ENCODE measurements at regions not wholly inside any gene's neighbourhood (a gene's known extent, or its start where the extent isn't known, plus 50 kb on each side); places are given as distances from the start of the nearest gene placed in this dataset.

GRCh38 chr4:3818371-3818770 lies 52.2 kb downstream of the ADRA2C start:
- no peak for DNase-seq (ENCODE audit: low spot score)

DNA sequence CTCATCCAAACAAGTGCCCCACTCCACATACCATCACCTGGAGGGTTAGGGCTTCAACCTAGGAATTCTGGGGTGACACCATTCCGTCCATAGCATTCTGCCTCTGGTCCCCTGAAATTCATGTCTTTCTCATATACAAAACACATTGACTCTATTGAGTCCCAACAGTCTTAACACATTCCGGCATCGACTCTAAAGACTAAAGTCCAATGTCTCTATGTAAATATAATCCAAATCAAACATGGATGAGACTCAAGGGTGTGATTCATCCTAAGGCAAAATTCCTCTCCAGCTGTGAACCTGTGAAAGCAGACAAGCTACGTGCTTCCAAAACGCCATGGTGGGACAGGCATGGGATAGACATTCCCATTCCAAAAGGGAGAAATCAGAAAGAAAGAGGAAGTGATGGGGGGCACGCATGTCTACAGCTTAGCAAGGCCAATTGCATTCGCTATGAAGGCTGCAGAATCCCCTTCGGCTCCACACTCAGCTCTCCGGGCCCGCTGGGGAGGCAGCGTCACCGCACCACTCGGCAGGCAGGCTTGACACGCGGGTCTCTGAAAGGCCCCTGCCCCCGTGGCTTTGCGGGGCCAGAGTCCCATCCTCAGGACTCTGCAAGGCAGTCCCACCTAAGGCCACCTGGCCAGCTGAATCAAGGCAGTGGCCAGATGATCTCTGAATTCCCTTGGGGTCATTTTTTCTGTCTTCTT lies 53.2 kb downstream of the ADRA2C start:
- DNase-seq (ENCODE audit: low spot score) = no peak

DNA sequence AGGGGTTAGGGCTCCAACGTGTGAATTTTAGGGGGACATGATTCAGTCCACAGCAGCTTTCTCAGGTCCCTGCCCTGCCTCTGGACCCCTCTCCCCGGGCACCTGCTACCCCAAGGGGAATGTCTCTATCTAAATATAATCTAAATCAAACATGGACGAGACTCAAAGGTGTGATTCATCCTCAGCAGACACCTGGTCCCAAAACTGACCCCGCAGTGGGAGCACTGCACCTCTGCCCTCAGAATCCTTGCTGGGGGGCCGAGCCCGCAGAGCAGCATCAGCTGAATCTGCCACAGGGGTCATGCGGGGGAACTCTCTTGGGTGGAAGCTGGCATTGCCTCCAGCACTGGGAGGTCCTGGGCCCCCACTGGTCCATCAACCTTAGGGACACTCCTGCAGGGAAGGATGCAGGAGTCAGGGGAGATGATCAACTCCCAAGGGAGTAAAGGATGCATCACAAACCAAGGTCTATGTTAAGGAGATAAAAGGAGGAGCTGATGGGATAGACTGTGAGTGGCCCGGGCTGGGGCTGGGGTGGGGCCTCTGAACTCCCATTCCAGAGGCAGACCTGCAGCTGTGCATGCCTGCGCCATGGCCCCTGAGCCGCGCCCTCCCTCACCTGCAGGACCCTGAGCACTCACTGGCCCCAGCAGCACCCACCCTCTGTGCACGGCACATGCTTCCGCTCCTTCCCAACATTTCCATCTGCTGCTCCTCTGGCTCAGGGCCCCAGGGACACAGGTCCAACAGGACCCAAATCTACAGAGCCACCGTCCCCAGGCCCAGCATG lies 54.0 kb downstream of the ADRA2C start:
- DNase-seq (ENCODE audit: low spot score) = no peak

DNA sequence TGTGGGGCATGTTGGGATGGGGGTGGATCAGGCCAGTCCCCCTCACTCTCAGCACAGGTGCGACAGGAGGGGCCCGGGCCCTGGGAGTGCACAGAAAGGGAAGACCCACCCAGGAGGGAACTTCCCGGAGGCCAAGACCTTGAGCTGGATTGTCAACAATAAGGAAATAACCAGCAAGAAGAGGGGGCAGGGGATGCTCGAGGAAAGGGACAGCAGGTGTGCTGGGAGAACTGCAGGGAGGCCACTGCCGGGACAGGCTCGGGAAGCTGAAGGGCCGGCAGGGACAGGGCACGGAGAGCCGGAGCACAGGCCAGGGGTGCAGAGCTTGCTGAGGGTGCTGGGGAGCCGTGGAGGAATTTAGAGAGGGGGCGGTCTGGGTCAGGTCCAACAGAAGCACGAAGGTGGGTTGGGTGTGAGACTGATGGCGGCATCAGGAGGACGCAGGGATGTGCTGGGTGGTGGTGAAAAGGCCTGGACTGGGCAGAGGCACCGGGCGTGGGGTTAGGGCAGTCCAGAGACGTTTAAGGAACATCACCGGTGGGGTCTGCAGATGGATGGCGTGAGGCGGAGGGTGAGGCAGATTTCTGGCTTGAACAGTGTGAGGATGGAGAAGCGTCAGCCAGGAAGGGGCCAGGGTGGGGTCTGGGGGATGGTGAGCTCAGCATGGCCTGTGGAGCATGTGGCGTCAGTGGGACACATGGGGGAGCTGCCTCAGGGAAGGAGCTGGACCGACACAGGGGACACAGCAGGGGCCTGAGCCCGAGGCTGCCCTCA lies 54.8 kb downstream of the ADRA2C start:
- DNase-seq (ENCODE audit: low spot score) = no peak

- no peak for DNase-seq (ENCODE audit: low spot score)
Measured at GRCh38 chr4:3821580-3822229, 55.5 kb downstream of the ADRA2C start.

- DNase-seq (ENCODE audit: low spot score) = no peak
Measured at GRCh38 chr4:3822230-3822947, 56.2 kb downstream of the ADRA2C start.

DNA sequence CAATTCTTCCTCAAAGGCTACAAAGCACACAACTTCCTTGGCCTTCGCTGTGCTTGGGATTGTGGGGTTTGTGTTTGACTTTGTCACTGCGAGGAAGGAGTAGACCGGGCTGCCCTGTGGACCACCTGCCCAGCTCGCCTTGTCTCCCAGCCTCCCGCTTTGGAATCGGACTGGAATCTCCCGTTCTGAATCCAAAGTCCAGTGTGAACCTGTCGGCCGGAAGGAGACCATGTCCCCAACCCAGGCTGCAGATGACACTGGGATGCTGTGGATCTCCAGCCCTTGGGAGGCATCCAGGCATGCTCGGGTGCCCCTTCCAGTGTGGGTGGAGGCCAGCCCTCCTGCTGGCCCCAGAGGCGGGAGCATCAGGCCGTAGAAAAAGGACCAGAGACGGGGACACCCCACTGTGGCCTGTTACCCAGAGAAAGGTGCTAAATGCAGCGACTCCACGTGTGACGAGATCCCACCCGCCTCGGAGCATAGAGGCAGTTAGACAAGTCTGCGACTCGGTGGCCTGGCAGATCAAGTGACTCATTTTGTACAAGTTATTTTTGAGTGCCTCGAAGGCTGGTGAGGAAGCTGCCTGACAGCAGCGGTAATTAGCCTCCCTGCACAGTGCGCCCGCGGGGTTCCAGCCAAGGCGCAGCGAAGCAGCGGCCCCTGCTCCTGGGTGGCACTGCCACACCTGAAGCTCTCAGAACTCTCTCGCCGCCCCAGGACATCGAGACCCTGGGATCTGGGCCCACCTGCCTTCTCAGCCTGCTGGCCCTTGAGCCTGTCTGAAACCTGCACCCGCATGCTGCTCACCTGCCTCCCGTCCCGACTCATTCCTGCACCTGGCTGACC lies 57.5 kb downstream of the ADRA2C start:
- DNase-seq (ENCODE audit: low spot score) = no peak

GRCh38 chr4:3824521-3825270 lies 58.5 kb downstream of the ADRA2C start:
- DNase-seq (ENCODE audit: low spot score) = no peak

DNA sequence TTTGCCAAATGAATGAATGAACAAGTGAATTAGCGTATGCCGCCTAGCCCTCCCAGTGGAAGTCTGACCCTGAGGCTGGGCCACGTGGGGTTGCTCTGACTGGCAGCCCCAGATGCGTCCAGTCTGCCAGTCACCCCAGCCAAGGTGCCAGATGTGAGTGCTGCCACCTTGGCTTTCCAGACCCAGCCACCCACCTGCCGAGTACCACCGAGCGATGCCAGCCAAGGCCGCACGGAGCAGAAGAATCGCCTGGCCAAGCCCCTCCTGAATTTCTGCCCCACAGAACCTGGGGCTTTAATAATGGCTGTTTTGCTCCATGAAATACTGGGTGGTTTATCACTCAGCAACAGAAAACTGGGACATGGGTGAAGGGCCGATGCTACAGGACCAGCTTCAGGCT lies 59.3 kb downstream of the ADRA2C start:
- DNase-seq (ENCODE audit: low spot score) = no peak

DNA sequence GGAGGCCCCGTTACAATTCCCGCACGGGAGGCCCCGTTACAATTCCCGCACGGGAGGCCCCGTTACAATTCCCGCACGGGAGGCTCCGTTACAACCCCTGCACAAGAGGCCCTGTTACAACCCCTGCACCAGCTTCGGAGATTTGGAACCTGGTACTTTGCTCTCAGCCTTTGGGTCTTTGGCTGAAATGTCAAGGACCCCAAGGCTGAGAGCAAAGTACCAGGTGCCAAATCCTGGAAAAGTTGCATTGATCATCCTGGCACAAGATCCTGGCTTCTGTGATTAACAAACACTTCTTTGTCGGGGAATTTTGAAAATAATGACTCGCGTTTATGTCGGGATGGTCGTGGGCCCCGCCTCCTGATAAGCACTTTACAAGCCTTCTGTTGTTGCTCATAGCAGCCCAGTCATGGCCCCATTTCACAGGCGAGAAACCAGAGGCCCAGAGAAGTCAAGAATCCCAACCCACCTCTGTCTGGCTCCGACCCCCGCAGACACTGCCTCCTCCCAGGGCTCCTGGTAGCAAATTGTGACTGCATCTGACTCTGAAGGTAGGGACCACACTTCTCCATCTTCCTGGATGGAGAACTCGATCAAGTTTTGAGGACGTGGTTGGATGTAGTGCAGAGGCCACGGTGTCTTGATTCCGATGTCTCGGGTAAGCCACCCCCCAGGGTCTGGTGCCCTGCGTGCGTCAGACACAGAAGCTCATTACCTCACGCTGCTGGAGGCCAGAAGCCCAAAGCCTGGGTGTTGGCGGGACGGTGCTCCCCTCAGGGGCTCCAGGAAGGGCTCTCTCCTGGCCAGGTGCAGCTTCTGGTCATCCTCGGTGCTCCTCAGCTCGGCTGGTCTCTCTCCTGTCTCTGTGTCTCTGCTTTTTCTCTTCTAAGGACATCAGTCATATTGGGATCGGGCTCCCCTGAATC lies 60.3 kb downstream of the ADRA2C start:
- no peak for DNase-seq (ENCODE audit: low spot score)

GRCh38 chr4:3827616-3828492 lies 61.7 kb downstream of the ADRA2C start:
- DNase-seq (ENCODE audit: low spot score) = no peak

- no peak for DNase-seq (ENCODE audit: low spot score)
Measured at GRCh38 chr4:3828546-3828945, 62.4 kb downstream of the ADRA2C start.

DNA sequence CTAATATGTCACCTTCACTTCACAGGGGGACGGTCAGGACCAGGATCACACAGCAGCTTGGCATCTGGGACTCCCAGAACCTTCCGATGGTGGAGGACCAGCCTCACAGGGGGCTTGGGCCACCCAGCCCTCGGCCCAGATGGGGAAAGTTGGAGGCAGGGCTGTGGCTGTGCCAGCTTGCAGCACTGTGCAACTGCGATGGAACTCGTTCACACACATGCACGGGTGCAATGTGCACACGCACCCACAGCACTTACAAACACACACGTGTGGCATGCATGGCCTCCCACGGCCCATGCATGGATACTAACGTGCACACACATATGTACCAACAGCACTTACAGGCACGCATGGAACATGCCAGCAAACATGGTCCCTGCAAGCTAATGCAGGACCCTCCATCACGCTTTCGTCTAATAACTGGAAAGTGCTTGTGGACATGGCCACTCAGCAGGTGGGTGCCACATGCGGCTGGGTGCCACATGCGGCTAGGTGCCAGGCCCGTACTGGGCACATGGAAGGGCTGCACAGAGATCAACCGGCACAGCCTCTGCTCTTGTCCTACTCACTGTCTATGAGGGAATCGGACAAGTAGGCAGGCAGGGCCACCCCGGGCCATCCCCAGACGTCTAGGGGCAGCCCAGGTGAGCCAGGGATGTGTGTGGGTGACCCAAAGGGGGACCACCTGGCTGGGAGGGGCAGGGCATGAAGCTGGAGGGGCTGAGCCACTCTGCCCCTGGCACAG lies 63.2 kb downstream of the ADRA2C start:
- no peak for DNase-seq (ENCODE audit: low spot score)

DNA sequence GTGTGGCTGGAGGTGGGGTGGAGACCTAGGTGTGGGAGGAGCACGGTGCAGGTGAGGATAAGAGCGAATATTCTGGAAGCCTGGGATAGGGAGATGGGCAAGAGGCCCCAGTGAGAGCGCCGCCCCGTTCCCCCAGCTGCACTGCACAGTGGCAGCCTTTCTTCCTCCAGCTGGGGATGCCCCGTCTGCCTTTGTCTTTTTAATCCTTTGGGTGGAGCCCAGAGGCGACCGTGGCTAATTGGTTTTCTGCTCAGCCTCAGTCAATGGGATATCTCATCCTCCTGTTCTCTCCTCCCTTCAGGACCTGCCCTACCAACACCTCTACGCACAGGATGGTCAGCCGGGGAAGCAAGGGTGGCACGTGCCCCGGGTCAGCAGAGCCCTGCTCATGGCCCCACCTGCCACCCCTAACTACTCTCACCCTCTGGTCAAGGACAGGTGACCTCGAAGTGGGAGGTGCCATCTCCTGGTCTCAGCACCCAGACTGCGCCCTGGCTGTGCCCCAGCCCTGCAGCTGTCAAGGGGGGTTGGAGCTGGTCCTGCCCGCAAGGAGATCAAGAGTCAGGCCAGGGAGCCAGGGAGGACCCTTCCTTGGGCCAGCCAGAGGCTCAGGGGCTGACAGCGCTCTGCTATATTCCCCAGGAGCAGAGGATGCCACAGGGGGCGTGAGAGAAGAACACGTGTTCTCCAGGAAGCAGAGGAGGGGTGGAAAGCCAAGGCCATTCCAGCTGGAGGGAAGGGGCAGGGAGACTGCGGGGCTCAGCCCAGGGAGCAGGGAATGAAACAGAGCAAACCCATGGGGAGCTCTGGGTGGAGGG lies 64.0 kb downstream of the ADRA2C start:
- DNase-seq (ENCODE audit: low spot score) = no peak

GRCh38 chr4:3830774-3831528 lies 64.8 kb downstream of the ADRA2C start:
- no peak for DNase-seq (ENCODE audit: low spot score)

Data from germinal center (tissue), 1 donor.